ENCODE measurements at regions not wholly inside any gene's neighbourhood (a gene's known extent, or its start where the extent isn't known, plus 50 kb on each side); places are given as distances from the start of the nearest gene placed in this dataset.

DNA sequence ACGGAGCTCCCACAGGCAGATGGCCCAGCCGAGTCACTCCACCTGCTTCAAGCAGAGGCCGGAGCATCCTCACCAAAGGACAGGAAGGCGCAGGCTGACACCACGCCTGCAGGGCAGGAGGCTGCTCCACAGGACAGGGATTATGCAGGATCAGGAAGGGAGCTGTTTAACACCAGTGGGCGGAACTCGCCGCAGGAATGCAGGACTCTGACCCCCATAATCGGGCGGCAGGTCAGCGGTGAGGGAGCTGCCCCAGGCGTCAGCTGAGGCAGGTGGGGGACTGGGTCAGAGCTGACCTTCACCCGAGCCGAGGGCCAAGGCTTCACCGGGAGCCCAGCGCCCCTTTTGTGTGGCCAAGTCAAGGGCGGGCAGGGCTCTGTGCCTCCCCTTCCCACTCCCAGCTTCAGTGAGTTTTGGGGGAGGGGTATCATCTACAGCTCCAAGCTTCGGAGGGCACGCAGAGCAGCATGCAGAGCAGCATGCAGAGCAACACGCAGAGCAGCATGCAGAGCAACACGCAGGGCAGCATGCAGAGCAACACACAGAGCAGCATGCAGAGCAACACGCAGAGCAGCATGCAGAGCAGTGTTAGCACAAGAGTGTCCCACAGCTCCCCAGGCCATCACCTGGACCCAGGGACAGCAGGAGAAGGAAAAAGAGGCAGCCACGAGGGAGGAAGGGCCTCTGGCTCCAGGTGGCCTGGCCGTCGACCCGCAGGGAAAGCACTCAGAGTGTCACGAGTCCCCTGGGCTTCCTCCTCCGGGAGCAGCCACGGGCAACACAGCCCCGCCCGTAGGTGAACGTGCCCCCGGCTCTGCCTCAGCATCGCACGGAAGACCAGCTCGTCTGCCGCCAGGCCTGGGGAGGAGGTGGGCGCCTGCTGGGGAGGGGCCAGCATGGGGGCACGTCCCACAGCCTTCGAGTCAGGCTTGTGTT lies 151.7 kb upstream of the PPP2R2D start (continued):
- TF ChIP-seq, protein P1, sequence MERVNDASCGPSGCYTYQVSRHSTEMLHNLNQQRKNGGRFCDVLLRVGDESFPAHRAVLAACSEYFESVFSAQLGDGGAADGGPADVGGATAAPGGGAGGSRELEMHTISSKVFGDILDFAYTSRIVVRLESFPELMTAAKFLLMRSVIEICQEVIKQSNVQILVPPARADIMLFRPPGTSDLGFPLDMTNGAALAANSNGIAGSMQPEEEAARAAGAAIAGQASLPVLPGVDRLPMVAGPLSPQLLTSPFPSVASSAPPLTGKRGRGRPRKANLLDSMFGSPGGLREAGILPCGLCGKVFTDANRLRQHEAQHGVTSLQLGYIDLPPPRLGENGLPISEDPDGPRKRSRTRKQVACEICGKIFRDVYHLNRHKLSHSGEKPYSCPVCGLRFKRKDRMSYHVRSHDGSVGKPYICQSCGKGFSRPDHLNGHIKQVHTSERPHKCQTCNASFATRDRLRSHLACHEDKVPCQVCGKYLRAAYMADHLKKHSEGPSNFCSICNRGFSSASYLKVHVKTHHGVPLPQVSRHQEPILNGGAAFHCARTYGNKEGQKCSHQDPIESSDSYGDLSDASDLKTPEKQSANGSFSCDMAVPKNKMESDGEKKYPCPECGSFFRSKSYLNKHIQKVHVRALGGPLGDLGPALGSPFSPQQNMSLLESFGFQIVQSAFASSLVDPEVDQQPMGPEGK (CRISPR knock-in tag; IDR thresholded peaks at IDR 0.05) = peak; percentile 51; the same call in 1 of the 2 replicates
- TF ChIP-seq ZSCAN25 (CRISPR knock-in tag; IDR thresholded peaks at IDR 0.05) (peak; percentile 83), ZNF629 (CRISPR knock-in tag; conservative IDR thresholded peaks at IDR 0.05) (0 out of 2 replicates have a peak, but pooled peaks have one; percentile 12), NFE2 (CRISPR knock-in tag; IDR thresholded peaks at IDR 0.05) (no peak), ZNF883 (CRISPR knock-in tag; IDR thresholded peaks at IDR 0.05; ENCODE audit: not compliant biosample characterization) (no peak), CENPX (CRISPR knock-in tag; IDR thresholded peaks at IDR 0.05) (no peak), CC2D1A (CRISPR knock-in tag; IDR thresholded peaks at IDR 0.05) (no peak), KAT7 (CRISPR knock-in tag; IDR thresholded peaks at IDR 0.05; ENCODE audit: borderline replicate concordance) (no peak), ZNF790 (CRISPR knock-in tag; IDR thresholded peaks at IDR 0.05; ENCODE audit: borderline replicate concordance) (peak; percentile 68; the same call in 1 of the 2 replicates), KLF9 (CRISPR knock-in tag; IDR thresholded peaks at IDR 0.05; ENCODE audit: low read depth) (no peak), TBX3 (IDR thresholded peaks at IDR 0.05; ENCODE audit: borderline replicate concordance) (no peak), ZNF138 (CRISPR knock-in tag; IDR thresholded peaks at IDR 0.05; ENCODE audit: low read depth) (no peak), CEBPB (IDR thresholded peaks at IDR 0.05; ENCODE audit: borderline replicate concordance, low read depth, low read length) (no peak), ADNP (CRISPR knock-in tag; IDR thresholded peaks at IDR 0.05) (no peak), ZNF44 (CRISPR knock-in tag; IDR thresholded peaks at IDR 0.05) (no peak), SOX6 (IDR thresholded peaks at IDR 0.05) (no peak), SOX6 (CRISPR knock-in tag; IDR thresholded peaks at IDR 0.05) (no peak; the same call in 1 of the 2 replicates), PITX1 (CRISPR knock-in tag; IDR thresholded peaks at IDR 0.05) (peak; percentile 85; the same call in 1 of the 2 replicates)
- TF ChIP-seq, protein P2, sequence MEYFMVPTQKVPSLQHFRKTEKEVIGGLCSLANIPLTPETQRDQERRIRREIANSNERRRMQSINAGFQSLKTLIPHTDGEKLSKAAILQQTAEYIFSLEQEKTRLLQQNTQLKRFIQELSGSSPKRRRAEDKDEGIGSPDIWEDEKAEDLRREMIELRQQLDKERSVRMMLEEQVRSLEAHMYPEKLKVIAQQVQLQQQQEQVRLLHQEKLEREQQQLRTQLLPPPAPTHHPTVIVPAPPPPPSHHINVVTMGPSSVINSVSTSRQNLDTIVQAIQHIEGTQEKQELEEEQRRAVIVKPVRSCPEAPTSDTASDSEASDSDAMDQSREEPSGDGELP (IDR thresholded peaks at IDR 0.05; ENCODE audit: borderline replicate concordance, low read depth) = peak; percentile 68; the same call in 1 of the 2 replicates
- TF ChIP-seq, protein P3, sequence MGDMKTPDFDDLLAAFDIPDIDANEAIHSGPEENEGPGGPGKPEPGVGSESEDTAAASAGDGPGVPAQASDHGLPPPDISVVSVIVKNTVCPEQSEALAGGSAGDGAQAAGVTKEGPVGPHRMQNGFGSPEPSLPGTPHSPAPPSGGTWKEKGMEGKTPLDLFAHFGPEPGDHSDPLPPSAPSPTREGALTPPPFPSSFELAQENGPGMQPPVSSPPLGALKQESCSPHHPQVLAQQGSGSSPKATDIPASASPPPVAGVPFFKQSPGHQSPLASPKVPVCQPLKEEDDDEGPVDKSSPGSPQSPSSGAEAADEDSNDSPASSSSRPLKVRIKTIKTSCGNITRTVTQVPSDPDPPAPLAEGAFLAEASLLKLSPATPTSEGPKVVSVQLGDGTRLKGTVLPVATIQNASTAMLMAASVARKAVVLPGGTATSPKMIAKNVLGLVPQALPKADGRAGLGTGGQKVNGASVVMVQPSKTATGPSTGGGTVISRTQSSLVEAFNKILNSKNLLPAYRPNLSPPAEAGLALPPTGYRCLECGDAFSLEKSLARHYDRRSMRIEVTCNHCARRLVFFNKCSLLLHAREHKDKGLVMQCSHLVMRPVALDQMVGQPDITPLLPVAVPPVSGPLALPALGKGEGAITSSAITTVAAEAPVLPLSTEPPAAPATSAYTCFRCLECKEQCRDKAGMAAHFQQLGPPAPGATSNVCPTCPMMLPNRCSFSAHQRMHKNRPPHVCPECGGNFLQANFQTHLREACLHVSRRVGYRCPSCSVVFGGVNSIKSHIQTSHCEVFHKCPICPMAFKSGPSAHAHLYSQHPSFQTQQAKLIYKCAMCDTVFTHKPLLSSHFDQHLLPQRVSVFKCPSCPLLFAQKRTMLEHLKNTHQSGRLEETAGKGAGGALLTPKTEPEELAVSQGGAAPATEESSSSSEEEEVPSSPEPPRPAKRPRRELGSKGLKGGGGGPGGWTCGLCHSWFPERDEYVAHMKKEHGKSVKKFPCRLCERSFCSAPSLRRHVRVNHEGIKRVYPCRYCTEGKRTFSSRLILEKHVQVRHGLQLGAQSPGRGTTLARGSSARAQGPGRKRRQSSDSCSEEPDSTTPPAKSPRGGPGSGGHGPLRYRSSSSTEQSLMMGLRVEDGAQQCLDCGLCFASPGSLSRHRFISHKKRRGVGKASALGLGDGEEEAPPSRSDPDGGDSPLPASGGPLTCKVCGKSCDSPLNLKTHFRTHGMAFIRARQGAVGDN (CRISPR knock-in tag; IDR thresholded peaks at IDR 0.05) = peak; percentile 87
- TF ChIP-seq, protein P4, sequence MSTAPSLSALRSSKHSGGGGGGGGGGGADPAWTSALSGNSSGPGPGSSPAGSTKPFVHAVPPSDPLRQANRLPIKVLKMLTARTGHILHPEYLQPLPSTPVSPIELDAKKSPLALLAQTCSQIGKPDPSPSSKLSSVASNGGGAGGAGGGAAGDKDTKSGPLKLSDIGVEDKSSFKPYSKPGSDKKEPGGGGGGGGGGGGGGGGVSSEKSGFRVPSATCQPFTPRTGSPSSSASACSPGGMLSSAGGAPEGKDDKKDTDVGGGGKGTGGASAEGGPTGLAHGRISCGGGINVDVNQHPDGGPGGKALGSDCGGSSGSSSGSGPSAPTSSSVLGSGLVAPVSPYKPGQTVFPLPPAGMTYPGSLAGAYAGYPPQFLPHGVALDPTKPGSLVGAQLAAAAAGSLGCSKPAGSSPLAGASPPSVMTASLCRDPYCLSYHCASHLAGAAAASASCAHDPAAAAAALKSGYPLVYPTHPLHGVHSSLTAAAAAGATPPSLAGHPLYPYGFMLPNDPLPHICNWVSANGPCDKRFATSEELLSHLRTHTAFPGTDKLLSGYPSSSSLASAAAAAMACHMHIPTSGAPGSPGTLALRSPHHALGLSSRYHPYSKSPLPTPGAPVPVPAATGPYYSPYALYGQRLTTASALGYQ (CRISPR knock-in tag; IDR thresholded peaks at IDR 0.05) = no peak
